ENCODE measurements at regions not wholly inside any gene's neighbourhood (a gene's known extent, or its start where the extent isn't known, plus 50 kb on each side); places are given as distances from the start of the nearest gene placed in this dataset.

- intact Hi-C loops (cut with DNase I): no loop called here
- no peaks in the 10 kb centered on the region for H3K36me3 ChIP-seq
- no peaks in the 10 kb centered on the region for H3K4me1 ChIP-seq
- peaks cover 0 to 3% (median 0%) of the 10 kb centered on the region in 3 donors for H3K27me3 ChIP-seq
- no peak overlapping the region for H3K4me3 ChIP-seq
- 73 to 77% methylated on average over 2 of the region's 2 CpGs for WGBS, 2 donors
- H3K27ac ChIP-seq: no peak overlapping the region
- no peak for DNase-seq
- TF ChIP-seq POLR2A (IDR thresholded peaks at IDR 0.05): no peak
- no peak for TF ChIP-seq EP300 (IDR thresholded peaks at IDR 0.05)
- TF ChIP-seq POLR2AphosphoS5 (IDR thresholded peaks at IDR 0.05): no peak
- TF ChIP-seq CTCF (IDR thresholded peaks at IDR 0.05): no peak
- no peaks in the 10 kb centered on the region for H3K9me3 ChIP-seq
Observed at GRCh38 chr11:20308601-20309000, 54.9 kb upstream of the HTATIP2 start.

- H3K9me3 ChIP-seq: peaks cover 0 to 5% (median 0%) of the 10 kb centered on the region in 4 donors
- H3K27me3 ChIP-seq: peaks cover 0 to 8% (median 0%) of the 10 kb centered on the region in 3 donors
- DNase-seq: no peak
- no peak for TF ChIP-seq EP300 (IDR thresholded peaks at IDR 0.05)
- no peak for TF ChIP-seq POLR2AphosphoS5 (IDR thresholded peaks at IDR 0.05)
- no peak for TF ChIP-seq POLR2A (IDR thresholded peaks at IDR 0.05)
- TF ChIP-seq CTCF (IDR thresholded peaks at IDR 0.05): no peak
- H3K36me3 ChIP-seq: no peaks in the 10 kb centered on the region
- 57 to 59% methylated on average over 6 of the region's 6 CpGs for WGBS, 2 donors
- H3K4me1 ChIP-seq: no peaks in the 10 kb centered on the region
- intact Hi-C loops (cut with DNase I): no loop called here
- H3K27ac ChIP-seq: no peak overlapping the region
- H3K4me3 ChIP-seq: no peak overlapping the region
Observed at GRCh38 chr11:20303391-20303965, 60.0 kb upstream of the HTATIP2 start.

- DNase-seq: no peak
- Histone ChIP-seq H3K27ac (no peak overlapping the region), H3K4me1 (no peaks in the 10 kb centered on the region), H3K9me3 (no peaks in the 10 kb centered on the region), H3K36me3 (no peaks in the 10 kb centered on the region), H3K27me3 (peaks cover 0 to 3% (median 0%) of the 10 kb centered on the region in 3 donors), H3K4me3 (no peak overlapping the region)
- intact Hi-C loops (cut with DNase I): no loop called here
- 90 to 93% methylated on average over 4 of the region's 4 CpGs for WGBS, 2 donors
- TF ChIP-seq POLR2AphosphoS5 (IDR thresholded peaks at IDR 0.05) (no peak), CTCF (IDR thresholded peaks at IDR 0.05) (no peak), EP300 (IDR thresholded peaks at IDR 0.05) (no peak), POLR2A (IDR thresholded peaks at IDR 0.05) (no peak)
Observed at GRCh38 chr11:20293992-20294391, 69.5 kb upstream of the HTATIP2 start.

GRCh38 chr11:20293531-20293930 lies 70.0 kb upstream of the HTATIP2 start:
- Histone ChIP-seq H3K4me3 (no peak overlapping the region), H3K9me3 (no peaks in the 10 kb centered on the region), H3K27me3 (peaks cover 0 to 3% (median 0%) of the 10 kb centered on the region in 3 donors), H3K4me1 (no peaks in the 10 kb centered on the region), H3K27ac (no peak overlapping the region), H3K36me3 (no peaks in the 10 kb centered on the region)
- TF ChIP-seq EP300 (IDR thresholded peaks at IDR 0.05) (no peak), POLR2A (IDR thresholded peaks at IDR 0.05) (no peak), POLR2AphosphoS5 (IDR thresholded peaks at IDR 0.05) (no peak), CTCF (IDR thresholded peaks at IDR 0.05) (no peak)
- no peak for DNase-seq
- intact Hi-C loops (cut with DNase I): no loop called here
- 71 to 84% methylated on average over 1 of the region's 1 CpG for WGBS, 2 donors

- TF ChIP-seq EP300 (IDR thresholded peaks at IDR 0.05) (no peak), CTCF (IDR thresholded peaks at IDR 0.05) (no peak), POLR2A (IDR thresholded peaks at IDR 0.05) (no peak), POLR2AphosphoS5 (IDR thresholded peaks at IDR 0.05) (no peak)
- Histone ChIP-seq H3K27ac (no peak overlapping the region), H3K27me3 (peaks cover 0 to 3% (median 0%) of the 10 kb centered on the region in 3 donors), H3K9me3 (no peaks in the 10 kb centered on the region), H3K36me3 (no peaks in the 10 kb centered on the region), H3K4me3 (no peak overlapping the region), H3K4me1 (no peaks in the 10 kb centered on the region)
- no peak for DNase-seq
- intact Hi-C loops (cut with DNase I): no loop called here
- 24 to 45% methylated on average over 2 of the region's 2 CpGs for WGBS, 2 donors
Observed at GRCh38 chr11:20289732-20290131, 73.8 kb upstream of the HTATIP2 start.
